ENCODE measurements at regions not wholly inside any gene's neighbourhood (a gene's known extent, or its start where the extent isn't known, plus 50 kb on each side); places are given as distances from the start of the nearest gene placed in this dataset.

GRCh38 chr12:25416516-25416915 lies 136.6 kb downstream of the LMNTD1 start:
- Histone ChIP-seq H2BK5ac (ENCODE audit: low read depth, low read length) (no peak overlapping the region), H3K18ac (ENCODE audit: extremely low read depth, low read length) (no peak overlapping the region), H3K27ac (ENCODE audit: low read depth, low read length) (no peak overlapping the region), H3K14ac (ENCODE audit: insufficient read length) (no peak overlapping the region), H3K4me3 (ENCODE audit: extremely low read depth in 1 of 4, insufficient read depth in 2 of 4, low read depth in 3 of 4, low read length in 4 of 4) (no peak overlapping the region), H3K23ac (ENCODE audit: insufficient read length) (no peak overlapping the region), H2BK15ac (ENCODE audit: low read length) (no peak overlapping the region), H4K8ac (ENCODE audit: extremely low read depth, insufficient read depth, low read length) (no peak overlapping the region), H4K20me1 (replicated peaks in 1 of 2; ENCODE audit: control insufficient read depth in 1 of 2, insufficient read depth in 2 of 2, low read length in 2 of 2) (no peaks in the 10 kb centered on the region), H3K4ac (replicated peaks; ENCODE audit: insufficient read length, low read depth, low read length) (no peak overlapping the region), H2BK12ac (ENCODE audit: low read depth, low read length) (no peak overlapping the region), H3K9me3 (ENCODE audit: insufficient read depth in 2 of 2, low read depth in 1 of 2, low read length in 1 of 2) (no peaks in the 10 kb centered on the region), H3K79me2 (ENCODE audit: control insufficient read depth in 1 of 2, insufficient read depth in 2 of 2, low read length in 2 of 2) (no peaks in the 10 kb centered on the region), H3K23me2 (ENCODE audit: low read depth, low read length) (no peaks in the 10 kb centered on the region), H3K27me3 (replicated peaks in 1 of 4; ENCODE audit: control insufficient read depth in 3 of 4, extremely low read depth in 1 of 4, insufficient read depth in 3 of 4, low read length in 3 of 4) (no peaks in the 10 kb centered on the region), H3K36me3 (ENCODE audit: control insufficient read depth in 2 of 4, insufficient read depth in 4 of 4, low read length in 3 of 4) (no peaks in the 10 kb centered on the region), H3K4me2 (ENCODE audit: insufficient read depth in 1 of 2, low read depth in 2 of 2, low read length in 2 of 2) (no peak overlapping the region), H3K79me1 (ENCODE audit: low read depth, low read length) (no peaks in the 10 kb centered on the region), H2AFZ (ENCODE audit: low read length) (no peak overlapping the region), H3K9ac (replicated peaks in 1 of 4; ENCODE audit: extremely low read depth in 1 of 4, low read depth in 3 of 4, low read length in 3 of 4) (no peak overlapping the region), H4K5ac (ENCODE audit: insufficient read length, low read depth, low read length) (no peak overlapping the region), H2BK120ac (replicated peaks; ENCODE audit: low read depth, low read length) (no peak overlapping the region), H4K91ac (replicated peaks; ENCODE audit: insufficient read length, low read length) (no peak overlapping the region), H3K56ac (replicated peaks; ENCODE audit: insufficient read length, low read depth, low read length) (no peak overlapping the region), H2AK5ac (ENCODE audit: low read depth, low read length) (no peak overlapping the region), H3K4me1 (replicated peaks in 1 of 4; ENCODE audit: control insufficient read depth in 3 of 4, insufficient read depth in 4 of 4, low read length in 3 of 4) (no peaks in the 10 kb centered on the region), H2BK20ac (ENCODE audit: low read length) (no peak overlapping the region)
- CTCF ChIA-PET (ENCODE audit: partially characterized antibody): no interaction called here
- 86% methylated on average over 4 of the region's 4 CpGs; no CpG with 5 or more reads in 1 of the 2 experiments for WGBS, 2 experiments (ENCODE audit: extremely low coverage in 1 of 2, insufficient coverage in 1 of 2, insufficient read length in 1 of 2, insufficient replicate concordance in 2 of 2, low coverage in 1 of 2, low lambda C conversion rate in 2 of 2, missing lambda C conversion rate in 1 of 2)
- DNase-seq (ENCODE audit: low read depth in 1 of 2, low spot score in 2 of 2): no peak
- no peak for FAIRE-seq
- POLR2A ChIA-PET (ENCODE audit: partially characterized antibody): no interaction called here
- TF ChIP-seq SUZ12 (IDR thresholded peaks at IDR 0.05; ENCODE audit: low read length) (no peak), POLR2AphosphoS5 (IDR thresholded peaks at IDR 0.05; ENCODE audit: low read depth, low read length) (no peak), CHD2 (IDR thresholded peaks at IDR 0.05; ENCODE audit: low read length) (no peak), SP2 (IDR thresholded peaks at IDR 0.05; ENCODE audit: low read length) (no peak), EGR1 (IDR thresholded peaks at IDR 0.05; ENCODE audit: borderline replicate concordance, low read depth, low read length) (no peak), YY1 (IDR thresholded peaks at IDR 0.05; ENCODE audit: low read depth, low read length) (no peak), CBX5 (IDR thresholded peaks at IDR 0.05; ENCODE audit: low read depth, low read length) (no peak), SP4 (IDR thresholded peaks at IDR 0.05; ENCODE audit: low read length) (no peak), JUND (IDR thresholded peaks at IDR 0.05; ENCODE audit: low read length) (no peak)
- TF ChIP-seq, protein P1, sequence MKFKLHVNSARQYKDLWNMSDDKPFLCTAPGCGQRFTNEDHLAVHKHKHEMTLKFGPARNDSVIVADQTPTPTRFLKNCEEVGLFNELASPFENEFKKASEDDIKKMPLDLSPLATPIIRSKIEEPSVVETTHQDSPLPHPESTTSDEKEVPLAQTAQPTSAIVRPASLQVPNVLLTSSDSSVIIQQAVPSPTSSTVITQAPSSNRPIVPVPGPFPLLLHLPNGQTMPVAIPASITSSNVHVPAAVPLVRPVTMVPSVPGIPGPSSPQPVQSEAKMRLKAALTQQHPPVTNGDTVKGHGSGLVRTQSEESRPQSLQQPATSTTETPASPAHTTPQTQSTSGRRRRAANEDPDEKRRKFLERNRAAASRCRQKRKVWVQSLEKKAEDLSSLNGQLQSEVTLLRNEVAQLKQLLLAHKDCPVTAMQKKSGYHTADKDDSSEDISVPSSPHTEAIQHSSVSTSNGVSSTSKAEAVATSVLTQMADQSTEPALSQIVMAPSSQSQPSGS (IDR thresholded peaks at IDR 0.05; ENCODE audit: low read length): no peak

Measured in H1 (cell line).